ENCODE measurements at regions not wholly inside any gene's neighbourhood (a gene's known extent, or its start where the extent isn't known, plus 50 kb on each side); places are given as distances from the start of the nearest gene placed in this dataset.

- no peak for TF ChIP-seq ZMAT4 (CRISPR knock-in tag; IDR thresholded peaks at IDR 0.05)
- TF ChIP-seq NR3C1 (CRISPR knock-in tag; conservative IDR thresholded peaks at IDR 0.05; ENCODE audit: low read depth) = no peak
- no peak for TF ChIP-seq CREB1 (CRISPR knock-in tag; IDR thresholded peaks at IDR 0.05)
- no peak for TF ChIP-seq CTCF (IDR thresholded peaks at IDR 0.05)
- no peak for TF ChIP-seq SP1 (CRISPR knock-in tag; conservative IDR thresholded peaks at IDR 0.05)
- no peak for TF ChIP-seq E2F1 (CRISPR knock-in tag; IDR thresholded peaks at IDR 0.05)
- no peak for TF ChIP-seq NR2C2 (CRISPR knock-in tag; IDR thresholded peaks at IDR 0.05)
- no peak for TF ChIP-seq MLX (CRISPR knock-in tag; IDR thresholded peaks at IDR 0.05)
Measured at GRCh38 chr2:12935222-12935621, 218.5 kb downstream of the TRIB2 start.

Measured in WTC11 (cell line).